Transverse colon (tissue), 3 donors: ENCODE measurements at regions not wholly inside any gene's neighbourhood (a gene's known extent, or its start where the extent isn't known, plus 50 kb on each side); places are given as distances from the start of the nearest gene placed in this dataset.

Source experiments
- EP300 ChIP-seq: sonication (generic); formaldehyde crosslinking; IDR thresholded peaks from one replicate; pipeline ENCODE4 v1.6.1; 2017; ENCODE audit warnings: antibody characterized with exemption, low read depth
- POLR2A ChIP-seq: fragments of 450-650 bp; IDR thresholded peaks from one replicate; pipeline ENCODE4 v1.6.1; 2016; ENCODE audit warnings: antibody characterized with exemption, mild to moderate bottlenecking, moderate library complexity
- TF ChIP-seq, protein P1 (sequence below), 5 experiments: fragments of 200-600 bp in 3 of 5; fragments of 450-650 bp in 2 of 5; sonication (generic) in 3 of 5; IDR thresholded peaks; 1 replicate in 2 of 5; 2 replicates in 3 of 5; pipeline ENCODE4 v1.5.1; 2016 to 2017; ENCODE audit warnings: antibody characterized with exemption in 5 of 5, inconsistent platforms in 3 of 5, mild to moderate bottlenecking in 2 of 5, moderate library complexity in 1 of 5

DNA sequence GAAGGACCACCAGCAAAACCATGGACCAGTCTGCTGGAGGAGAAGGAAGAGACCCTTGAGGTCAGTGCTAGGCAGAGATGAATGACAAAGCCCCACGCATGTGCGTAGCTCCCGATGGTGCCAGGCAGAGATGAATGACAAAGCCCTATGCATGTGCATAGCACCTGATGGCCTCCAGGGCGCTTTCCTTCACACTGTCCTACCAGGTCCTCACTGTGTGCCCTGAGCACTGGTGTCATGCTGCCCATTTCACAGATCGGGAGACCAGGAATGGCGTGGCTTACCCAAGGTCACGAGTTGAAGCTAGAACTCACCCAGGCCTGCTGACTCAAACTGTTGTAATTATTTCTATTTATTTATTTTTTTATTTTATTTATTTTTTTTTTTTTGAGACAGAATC, 149.6 kb downstream of the KATNIP start:
- TF ChIP-seq, protein P1, sequence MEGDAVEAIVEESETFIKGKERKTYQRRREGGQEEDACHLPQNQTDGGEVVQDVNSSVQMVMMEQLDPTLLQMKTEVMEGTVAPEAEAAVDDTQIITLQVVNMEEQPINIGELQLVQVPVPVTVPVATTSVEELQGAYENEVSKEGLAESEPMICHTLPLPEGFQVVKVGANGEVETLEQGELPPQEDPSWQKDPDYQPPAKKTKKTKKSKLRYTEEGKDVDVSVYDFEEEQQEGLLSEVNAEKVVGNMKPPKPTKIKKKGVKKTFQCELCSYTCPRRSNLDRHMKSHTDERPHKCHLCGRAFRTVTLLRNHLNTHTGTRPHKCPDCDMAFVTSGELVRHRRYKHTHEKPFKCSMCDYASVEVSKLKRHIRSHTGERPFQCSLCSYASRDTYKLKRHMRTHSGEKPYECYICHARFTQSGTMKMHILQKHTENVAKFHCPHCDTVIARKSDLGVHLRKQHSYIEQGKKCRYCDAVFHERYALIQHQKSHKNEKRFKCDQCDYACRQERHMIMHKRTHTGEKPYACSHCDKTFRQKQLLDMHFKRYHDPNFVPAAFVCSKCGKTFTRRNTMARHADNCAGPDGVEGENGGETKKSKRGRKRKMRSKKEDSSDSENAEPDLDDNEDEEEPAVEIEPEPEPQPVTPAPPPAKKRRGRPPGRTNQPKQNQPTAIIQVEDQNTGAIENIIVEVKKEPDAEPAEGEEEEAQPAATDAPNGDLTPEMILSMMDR (IDR thresholded peaks at IDR 0.05) = no peak
- no peak for TF ChIP-seq POLR2A
- TF ChIP-seq EP300 = no peak
